ENCODE measurements at regions not wholly inside any gene's neighbourhood (a gene's known extent, or its start where the extent isn't known, plus 50 kb on each side); places are given as distances from the start of the nearest gene placed in this dataset.

- TF ChIP-seq CTCF (conservative IDR thresholded peaks at IDR 0.05; ENCODE audit: low read depth, low read length), result no peak
- peak overlapping the region; percentile 27 for H3K4me3 ChIP-seq (ENCODE audit: low read depth, low read length)
- DNase-seq (ENCODE audit: low read depth), result peak; percentile 20
Observed at GRCh38 chr17:53571342-53571741, 251.4 kb upstream of the KIF2B start.

GRCh38 chr17:53570731-53571130 lies 252.0 kb upstream of the KIF2B start:
- no peak for DNase-seq (ENCODE audit: low read depth)
- H3K4me3 ChIP-seq (ENCODE audit: low read depth, low read length), result peak overlapping the region; percentile 27
- peak; percentile 36 for TF ChIP-seq CTCF (conservative IDR thresholded peaks at IDR 0.05; ENCODE audit: low read depth, low read length)

- H3K4me3 ChIP-seq (ENCODE audit: low read depth, low read length), result no peak overlapping the region
- TF ChIP-seq CTCF (conservative IDR thresholded peaks at IDR 0.05; ENCODE audit: low read depth, low read length), result no peak
- DNase-seq (ENCODE audit: low read depth), result no peak
Observed at GRCh38 chr17:53560953-53561352, 261.8 kb upstream of the KIF2B start.

GRCh38 chr17:53548252-53548651 lies 274.5 kb upstream of the KIF2B start:
- no peak overlapping the region for H3K4me3 ChIP-seq (ENCODE audit: low read depth, low read length)
- no peak for DNase-seq (ENCODE audit: low read depth)
- no peak for TF ChIP-seq CTCF (conservative IDR thresholded peaks at IDR 0.05; ENCODE audit: low read depth, low read length)

GRCh38 chr17:53543472-53543871 lies 279.3 kb upstream of the KIF2B start:
- H3K4me3 ChIP-seq (ENCODE audit: low read depth, low read length), result no peak overlapping the region
- DNase-seq (ENCODE audit: low read depth), result no peak
- no peak for TF ChIP-seq CTCF (conservative IDR thresholded peaks at IDR 0.05; ENCODE audit: low read depth, low read length)

GRCh38 chr17:53538129-53538617 lies 284.6 kb upstream of the KIF2B start:
- TF ChIP-seq CTCF (conservative IDR thresholded peaks at IDR 0.05; ENCODE audit: low read depth, low read length), result no peak
- no peak for DNase-seq (ENCODE audit: low read depth)
- H3K4me3 ChIP-seq (ENCODE audit: low read depth, low read length), result no peak overlapping the region

GRCh38 chr17:53527473-53527872 lies 295.3 kb upstream of the KIF2B start:
- DNase-seq (ENCODE audit: low read depth), result no peak
- no peak overlapping the region for H3K4me3 ChIP-seq (ENCODE audit: low read depth, low read length)
- no peak for TF ChIP-seq CTCF (conservative IDR thresholded peaks at IDR 0.05; ENCODE audit: low read depth, low read length)

Measured in epithelial cell of proximal tubule (primary cell).